ENCODE measurements at regions not wholly inside any gene's neighbourhood (a gene's known extent, or its start where the extent isn't known, plus 50 kb on each side); places are given as distances from the start of the nearest gene placed in this dataset.

GRCh38 chr18:45517181-45517741, 98.0 kb upstream of the SLC14A2 start:
- TF ChIP-seq ZNF558 (CRISPR knock-in tag; IDR thresholded peaks at IDR 0.05; ENCODE audit: borderline replicate concordance) (no peak), ZNF235 (CRISPR knock-in tag; IDR thresholded peaks at IDR 0.05; ENCODE audit: borderline replicate concordance) (no peak), CAMTA2 (CRISPR knock-in tag; IDR thresholded peaks at IDR 0.05; ENCODE audit: borderline replicate concordance) (no peak)
